ENCODE measurements at regions not wholly inside any gene's neighbourhood (a gene's known extent, or its start where the extent isn't known, plus 50 kb on each side); places are given as distances from the start of the nearest gene placed in this dataset.

- intact Hi-C loops (cut with DNase I) = no loop called here
- Histone ChIP-seq H3K4me3 (replicated peaks in 1 of 3) (no peak overlapping the region), H3K4me1 (no peaks in the 10 kb centered on the region), H3K27ac (no peak overlapping the region), H3K36me3 (no peaks in the 10 kb centered on the region), H3K9me3 (no peaks in the 10 kb centered on the region), H3K27me3 (no peaks in the 10 kb centered on the region)
- no peak for DNase-seq
- 94 to 95% methylated on average over 2 of the region's 2 CpGs for WGBS, 2 donors
- TF ChIP-seq CTCF (IDR thresholded peaks at IDR 0.05) = no peak
- no peak for TF ChIP-seq POLR2A (IDR thresholded peaks at IDR 0.05)
Measured at GRCh38 chr4:131137196-131137595, 2011.9 kb upstream of the PCDH10 start.

- intact Hi-C loops (cut with DNase I) = no loop called here
- no peaks in the 10 kb centered on the region for H3K27me3 ChIP-seq
- H3K27ac ChIP-seq = no peak overlapping the region
- H3K9me3 ChIP-seq = no peaks in the 10 kb centered on the region
- no peaks in the 10 kb centered on the region for H3K36me3 ChIP-seq
- H3K4me3 ChIP-seq (replicated peaks in 1 of 3) = no peak overlapping the region
- no peaks in the 10 kb centered on the region for H3K4me1 ChIP-seq
- DNase-seq = no peak
- 31 to 35% methylated on average over 1 of the region's 1 CpG for WGBS, 2 donors
- no peak for TF ChIP-seq POLR2A (IDR thresholded peaks at IDR 0.05)
- TF ChIP-seq CTCF (IDR thresholded peaks at IDR 0.05) = no peak
Measured at GRCh38 chr4:131159261-131159660, 1989.8 kb upstream of the PCDH10 start.

GRCh38 chr4:131192318-131192717 is 1956.8 kb upstream of the PCDH10 start:
- Histone ChIP-seq H3K9me3 (no peaks in the 10 kb centered on the region), H3K27ac (no peak overlapping the region), H3K4me1 (no peaks in the 10 kb centered on the region), H3K4me3 (replicated peaks in 1 of 3) (no peak overlapping the region), H3K36me3 (no peaks in the 10 kb centered on the region), H3K27me3 (no peaks in the 10 kb centered on the region)
- TF ChIP-seq CTCF (IDR thresholded peaks at IDR 0.05) (no peak), POLR2A (IDR thresholded peaks at IDR 0.05) (no peak)
- 93% methylated on average over 1 of the region's 1 CpG for WGBS, 2 donors
- DNase-seq = no peak
- intact Hi-C loops (cut with DNase I) = no loop called here

- Histone ChIP-seq H3K27ac (no peak overlapping the region), H3K27me3 (no peaks in the 10 kb centered on the region), H3K36me3 (no peaks in the 10 kb centered on the region), H3K4me1 (no peaks in the 10 kb centered on the region), H3K4me3 (replicated peaks in 1 of 3) (no peak overlapping the region), H3K9me3 (no peaks in the 10 kb centered on the region)
- intact Hi-C loops (cut with DNase I) = no loop called here
- TF ChIP-seq POLR2A (IDR thresholded peaks at IDR 0.05) (no peak), CTCF (IDR thresholded peaks at IDR 0.05) (no peak)
- DNase-seq = no peak
- 28% methylated on average over 6 of the region's 6 CpGs for WGBS, 2 donors
Measured at GRCh38 chr4:131207589-131207988, 1941.5 kb upstream of the PCDH10 start.

GRCh38 chr4:131248314-131248713 is 1900.8 kb upstream of the PCDH10 start:
- Histone ChIP-seq H3K27ac (no peak overlapping the region), H3K4me1 (no peaks in the 10 kb centered on the region), H3K4me3 (replicated peaks in 1 of 3) (no peak overlapping the region), H3K27me3 (no peaks in the 10 kb centered on the region), H3K9me3 (no peaks in the 10 kb centered on the region), H3K36me3 (no peaks in the 10 kb centered on the region)
- 0 to 44% methylated on average over 1 of the region's 1 CpG for WGBS, 2 donors
- no peak for DNase-seq
- TF ChIP-seq POLR2A (IDR thresholded peaks at IDR 0.05) (no peak), CTCF (IDR thresholded peaks at IDR 0.05) (no peak)
- intact Hi-C loops (cut with DNase I) = no loop called here
